ENCODE measurements at regions not wholly inside any gene's neighbourhood (a gene's known extent, or its start where the extent isn't known, plus 50 kb on each side); places are given as distances from the start of the nearest gene placed in this dataset.

DNA sequence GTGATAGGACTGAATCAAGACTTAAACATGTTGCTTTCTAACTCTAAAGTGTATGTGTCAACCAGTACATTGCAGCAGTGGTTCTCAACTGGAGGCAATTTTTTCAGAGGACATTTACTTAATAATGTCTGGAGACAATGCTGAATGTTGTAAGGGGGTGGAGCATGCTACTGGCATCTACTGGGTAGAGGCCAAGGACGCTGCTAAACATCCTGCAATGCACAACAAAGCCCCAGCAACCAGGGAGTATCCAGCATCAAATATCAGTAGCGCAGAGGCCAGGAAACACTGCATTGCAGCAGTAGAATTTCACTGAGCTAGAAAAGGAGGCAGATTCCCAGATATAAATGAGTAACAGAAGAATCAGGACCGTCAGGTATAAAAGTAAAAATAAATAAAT lies 79.8 kb upstream of the GRM7 start:
- no peak for TF ChIP-seq CTCF (conservative IDR thresholded peaks at IDR 0.05; ENCODE audit: low read length)
- TF ChIP-seq EZH2phosphoT487 (IDR thresholded peaks at IDR 0.05; ENCODE audit: borderline replicate concordance), result no peak

Measured in Loucy (cell line).